ENCODE measurements at regions not wholly inside any gene's neighbourhood (a gene's known extent, or its start where the extent isn't known, plus 50 kb on each side); places are given as distances from the start of the nearest gene placed in this dataset.

DNA sequence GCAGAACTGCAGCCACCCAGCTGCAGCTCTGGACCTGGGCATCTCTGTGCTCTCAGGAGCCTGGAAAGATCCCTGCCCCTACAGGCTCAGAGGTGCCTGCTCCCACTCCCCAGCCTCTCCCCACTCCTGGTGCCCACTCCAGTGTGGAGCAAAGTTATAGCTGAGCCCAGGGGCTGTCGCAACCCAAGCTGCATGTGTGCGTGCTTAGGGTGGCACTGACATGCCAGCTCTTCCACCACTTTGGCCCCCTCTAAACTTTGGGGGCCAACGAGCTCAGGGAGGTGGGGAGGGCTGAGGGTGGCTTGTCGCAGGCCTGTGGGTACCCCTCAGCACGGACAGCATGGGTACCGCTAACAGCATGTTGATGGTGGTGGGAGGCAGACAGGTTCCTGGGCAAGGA is 126.3 kb upstream of the FHL2 start:
- H3K36me3 Mint-ChIP-seq (ENCODE audit: low read depth) = no peaks in the 10 kb centered on the region
- CTCF ChIA-PET = interaction anchor here (0.8 to 1.3 kb wide), 3 partner anchors 131 to 237 kb away, joined by 3 to 4 read pairs (median 3); no protein-coding TSS in a partner anchor
- H3K4me1 Mint-ChIP-seq (ENCODE audit: low read depth) = no peaks in the 10 kb centered on the region
- H3K4me3 Mint-ChIP-seq = no peak overlapping the region
- H3K9me3 Mint-ChIP-seq = no peaks in the 10 kb centered on the region
- no peaks in the 10 kb centered on the region for H3K27me3 Mint-ChIP-seq (ENCODE audit: low read depth)
- no peak for DNase-seq
- no peak overlapping the region for H3K27ac Mint-ChIP-seq
- intact Hi-C loops (cut with micrococcal nuclease) = no loop called here

DNA sequence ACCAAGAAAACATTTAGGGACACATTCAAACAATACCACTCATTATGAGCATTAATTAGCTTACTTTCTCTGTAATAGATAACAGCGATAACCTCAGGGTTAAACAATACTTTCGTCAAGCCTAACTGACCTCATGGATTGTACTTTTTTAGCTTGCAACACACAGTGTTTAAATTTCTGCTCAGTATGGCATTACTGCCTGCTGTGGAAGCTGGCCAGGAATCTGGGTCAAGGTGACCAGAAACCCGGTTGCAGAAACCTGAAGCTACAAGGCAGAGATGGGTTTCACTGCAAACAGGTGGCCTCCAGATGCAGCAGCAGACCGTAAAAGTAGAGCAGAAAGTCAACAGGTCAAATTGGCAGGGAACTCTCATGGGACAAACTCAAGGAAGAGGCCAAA is 123.8 kb upstream of the FHL2 start:
- no peaks in the 10 kb centered on the region for H3K9me3 Mint-ChIP-seq
- no peaks in the 10 kb centered on the region for H3K36me3 Mint-ChIP-seq (ENCODE audit: low read depth)
- intact Hi-C loops (cut with micrococcal nuclease) = no loop called here
- no peak for DNase-seq
- no peaks in the 10 kb centered on the region for H3K27me3 Mint-ChIP-seq (ENCODE audit: low read depth)
- no peak overlapping the region for H3K4me3 Mint-ChIP-seq
- H3K27ac Mint-ChIP-seq = no peak overlapping the region
- CTCF ChIA-PET = interaction anchor here (0.6 to 3.8 kb wide), 6 partner anchors 13 to 1500 kb away, joined by 3 to 46 read pairs (median 4); no protein-coding TSS in a partner anchor
- no peaks in the 10 kb centered on the region for H3K4me1 Mint-ChIP-seq (ENCODE audit: low read depth)

DNA sequence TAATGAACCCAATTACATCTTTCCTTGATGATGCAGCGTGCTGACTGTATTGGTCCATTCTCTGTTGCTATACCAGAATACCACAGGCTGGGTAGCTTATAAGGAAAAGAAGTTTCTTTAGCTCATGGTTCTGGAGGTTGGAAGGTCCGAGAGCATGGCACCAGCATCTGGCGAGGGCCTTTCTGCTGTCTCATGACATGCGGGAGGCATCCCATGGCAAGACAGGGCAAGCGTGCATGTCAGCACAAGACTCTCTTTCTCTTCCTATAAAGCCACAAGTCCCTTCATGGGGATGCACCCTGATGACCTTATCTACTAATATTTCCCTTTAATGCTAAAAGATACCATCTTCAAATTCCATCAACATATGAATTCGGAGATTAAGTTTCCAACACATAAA is 122.8 kb upstream of the FHL2 start:
- no peaks in the 10 kb centered on the region for H3K9me3 Mint-ChIP-seq
- H3K27me3 Mint-ChIP-seq (ENCODE audit: low read depth) = no peaks in the 10 kb centered on the region
- intact Hi-C loops (cut with micrococcal nuclease) = loop anchor here (1.0 to 2.0 kb wide), 4 partner anchors 23 to 235 kb away; no protein-coding TSS in a partner anchor
- H3K4me3 Mint-ChIP-seq = no peak overlapping the region
- no peaks in the 10 kb centered on the region for H3K36me3 Mint-ChIP-seq (ENCODE audit: low read depth)
- DNase-seq = no peak
- CTCF ChIA-PET = interaction anchor here (0.6 to 3.8 kb wide), 19 partner anchors 17 to 406 kb away, joined by 3 to 46 read pairs (median 4); no protein-coding TSS in a partner anchor
- no peak overlapping the region for H3K27ac Mint-ChIP-seq
- no peaks in the 10 kb centered on the region for H3K4me1 Mint-ChIP-seq (ENCODE audit: low read depth)

DNA sequence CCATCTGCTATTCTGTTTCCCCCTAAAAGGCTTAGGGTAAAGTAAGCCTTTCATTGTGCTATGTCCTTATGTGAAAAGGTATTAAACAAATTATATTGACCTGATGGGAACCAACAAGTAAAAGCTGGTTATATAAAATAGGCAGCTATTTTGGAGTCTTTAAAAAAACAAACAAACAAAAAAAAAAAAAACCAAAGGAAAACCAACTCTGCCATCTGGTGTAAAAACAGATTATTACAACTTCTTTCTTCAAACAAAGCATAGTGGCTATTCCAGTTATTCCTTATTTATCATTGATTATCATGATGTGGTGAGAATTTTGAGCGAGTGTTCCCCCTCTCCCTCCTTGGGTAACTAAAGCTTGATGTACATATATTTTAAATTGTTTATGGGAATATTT is 122.3 kb upstream of the FHL2 start:
- no peaks in the 10 kb centered on the region for H3K36me3 Mint-ChIP-seq (ENCODE audit: low read depth)
- no peaks in the 10 kb centered on the region for H3K4me1 Mint-ChIP-seq (ENCODE audit: low read depth)
- no peaks in the 10 kb centered on the region for H3K9me3 Mint-ChIP-seq
- H3K27me3 Mint-ChIP-seq (ENCODE audit: low read depth) = no peaks in the 10 kb centered on the region
- no peak overlapping the region for H3K4me3 Mint-ChIP-seq
- DNase-seq = no peak
- CTCF ChIA-PET = interaction anchor here (0.5 to 3.8 kb wide), 21 partner anchors 11 to 406 kb away, joined by 3 to 46 read pairs (median 4); no protein-coding TSS in a partner anchor
- H3K27ac Mint-ChIP-seq = no peak overlapping the region
- intact Hi-C loops (cut with micrococcal nuclease) = loop anchor here (1.0 to 2.0 kb wide), 4 partner anchors 24 to 234 kb away; no protein-coding TSS in a partner anchor

DNA sequence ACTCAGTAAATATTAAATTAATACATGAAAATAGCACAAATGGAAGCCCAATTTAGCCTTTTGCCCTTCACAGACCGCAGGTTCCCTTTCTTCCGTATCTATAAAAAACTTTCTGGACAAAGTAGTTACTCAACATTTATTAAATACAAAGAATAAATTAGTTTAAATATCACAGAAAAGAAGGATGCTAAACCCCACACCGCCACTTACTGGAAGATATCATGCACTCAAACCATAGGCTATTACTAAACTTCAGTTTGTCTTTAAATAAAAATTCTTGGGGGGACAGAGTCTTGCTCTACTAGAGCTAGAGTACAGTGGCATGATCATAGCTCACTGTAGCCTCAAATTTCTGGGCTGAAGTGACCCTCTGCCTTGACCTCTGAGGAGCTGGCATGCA is 120.7 kb upstream of the FHL2 start:
- no peak for DNase-seq
- CTCF ChIA-PET = interaction anchor here (0.9 to 2.1 kb wide), 5 partner anchors 148 to 231 kb away, joined by 4 to 9 read pairs (median 5); no protein-coding TSS in a partner anchor
- Mint-ChIP-seq H3K9me3 (no peaks in the 10 kb centered on the region), H3K36me3 (ENCODE audit: low read depth) (no peaks in the 10 kb centered on the region), H3K4me3 (no peak overlapping the region), H3K27me3 (ENCODE audit: low read depth) (no peaks in the 10 kb centered on the region), H3K4me1 (ENCODE audit: low read depth) (no peaks in the 10 kb centered on the region), H3K27ac (no peak overlapping the region)
- intact Hi-C loops (cut with micrococcal nuclease) = loop anchor here (10.0 kb wide), 1 partner anchor 405 kb away; no protein-coding TSS in a partner anchor

- no peaks in the 10 kb centered on the region for H3K4me1 Mint-ChIP-seq (ENCODE audit: low read depth)
- intact Hi-C loops (cut with micrococcal nuclease) = loop anchor here (10.0 kb wide), 1 partner anchor 404 kb away; no protein-coding TSS in a partner anchor
- H3K4me3 Mint-ChIP-seq = no peak overlapping the region
- DNase-seq = no peak
- H3K36me3 Mint-ChIP-seq (ENCODE audit: low read depth) = no peaks in the 10 kb centered on the region
- H3K27ac Mint-ChIP-seq = no peak overlapping the region
- H3K9me3 Mint-ChIP-seq = no peaks in the 10 kb centered on the region
- no peaks in the 10 kb centered on the region for H3K27me3 Mint-ChIP-seq (ENCODE audit: low read depth)
- CTCF ChIA-PET = interaction anchor here (1.2 to 2.1 kb wide), 4 partner anchors 148 to 173 kb away, joined by 5 to 9 read pairs (median 6); no protein-coding TSS in a partner anchor
Measured at GRCh38 chr2:105518897-105519296, 120.0 kb upstream of the FHL2 start.

DNA sequence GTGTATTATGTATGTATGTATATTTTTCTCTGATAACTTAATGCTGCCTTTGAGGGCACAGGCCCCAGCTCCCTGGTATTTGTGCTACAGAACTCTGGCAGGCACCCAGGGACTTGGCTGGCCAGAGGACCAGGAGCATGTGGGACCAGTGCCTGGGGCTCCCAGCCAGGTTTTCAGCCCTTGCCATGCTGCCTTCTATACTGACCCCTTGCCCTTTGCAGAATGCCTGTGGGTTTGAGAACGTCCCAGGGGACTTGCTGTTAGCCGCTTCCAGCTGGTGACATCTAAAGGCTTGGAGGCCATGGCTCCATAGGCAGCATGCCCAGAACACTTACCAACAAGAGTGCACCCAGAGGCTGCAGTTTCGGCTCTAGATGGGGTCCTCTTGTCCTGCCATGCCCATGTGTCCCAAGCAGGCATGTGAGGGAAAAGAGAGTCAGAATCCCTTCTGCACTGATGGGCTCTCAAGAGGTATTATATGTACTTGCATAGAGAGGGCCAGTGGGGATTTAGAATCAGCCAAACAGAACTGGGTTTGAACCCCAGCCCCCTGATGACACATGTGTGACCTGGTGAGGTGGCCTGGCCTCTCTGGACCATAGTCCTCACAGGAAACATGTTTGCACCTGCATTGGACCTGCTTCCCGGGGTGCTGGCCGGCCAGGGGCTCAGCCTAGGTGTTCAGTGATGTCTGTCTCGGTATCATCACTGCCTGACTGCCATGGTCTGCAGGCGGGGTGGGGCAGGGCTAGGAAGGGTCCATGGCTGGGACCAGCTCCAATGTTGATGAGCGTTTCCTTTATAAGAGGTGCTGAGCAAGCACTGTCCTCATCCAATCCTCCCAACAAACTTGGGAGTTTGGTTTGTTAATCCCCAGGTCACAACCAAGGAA is 119.2 kb upstream of the FHL2 start:
- H3K27ac Mint-ChIP-seq = no peak overlapping the region
- H3K4me1 Mint-ChIP-seq (ENCODE audit: low read depth) = no peaks in the 10 kb centered on the region
- DNase-seq = no peak
- intact Hi-C loops (cut with micrococcal nuclease) = loop anchor here (10.0 kb wide), 1 partner anchor 403 kb away; no protein-coding TSS in a partner anchor
- H3K27me3 Mint-ChIP-seq (ENCODE audit: low read depth) = no peaks in the 10 kb centered on the region
- CTCF ChIA-PET = interaction anchor here (1.2 to 2.1 kb wide), 4 partner anchors 147 to 172 kb away, joined by 5 to 9 read pairs (median 6); no protein-coding TSS in a partner anchor
- H3K36me3 Mint-ChIP-seq (ENCODE audit: low read depth) = no peaks in the 10 kb centered on the region
- H3K4me3 Mint-ChIP-seq = no peak overlapping the region
- H3K9me3 Mint-ChIP-seq = no peaks in the 10 kb centered on the region

GRCh38 chr2:105515581-105516415 is 116.9 kb upstream of the FHL2 start:
- no peak for DNase-seq
- intact Hi-C loops (cut with micrococcal nuclease) = loop anchor here (10.0 kb wide), 1 partner anchor 401 kb away; no protein-coding TSS in a partner anchor
- H3K27ac Mint-ChIP-seq = no peak overlapping the region

DNA sequence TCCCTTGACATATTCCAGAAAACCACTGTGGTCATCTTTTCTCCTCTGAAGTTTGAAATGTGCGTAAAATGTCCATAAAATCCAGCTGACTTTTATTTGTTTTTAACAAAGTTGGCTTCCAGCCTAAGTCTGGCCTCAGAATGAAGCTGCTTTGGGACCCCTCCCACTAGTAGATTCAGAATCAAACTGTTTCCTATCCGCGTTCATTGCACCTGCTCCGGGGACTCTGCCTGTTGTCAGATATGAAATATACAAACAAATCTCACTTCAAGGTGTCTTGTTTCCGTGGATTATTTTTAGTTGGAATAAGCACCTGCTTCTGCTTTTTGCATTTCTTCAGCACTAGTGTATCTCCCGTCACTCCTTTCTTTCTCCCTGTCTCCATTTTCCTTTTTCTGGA is 115.7 kb upstream of the FHL2 start:
- Mint-ChIP-seq H3K4me1 (ENCODE audit: low read depth) (no peaks in the 10 kb centered on the region), H3K9me3 (no peaks in the 10 kb centered on the region), H3K27me3 (ENCODE audit: low read depth) (peaks cover 2% of the 10 kb centered on the region), H3K36me3 (ENCODE audit: low read depth) (no peaks in the 10 kb centered on the region), H3K27ac (no peak overlapping the region), H3K4me3 (no peak overlapping the region)
- no peak for DNase-seq
- intact Hi-C loops (cut with micrococcal nuclease) = loop anchor here (10.0 kb wide), 1 partner anchor 400 kb away; no protein-coding TSS in a partner anchor
- CTCF ChIA-PET = interaction anchor here (1.7 kb wide), 1 partner anchor 146 kb away, joined by 5 read pairs; no protein-coding TSS in a partner anchor

More at GRCh38 chr2:105515581-105516415, 116.9 kb upstream of the FHL2 start:
- no peaks in the 10 kb centered on the region for H3K4me1 Mint-ChIP-seq (ENCODE audit: low read depth)
- no peaks in the 10 kb centered on the region for H3K9me3 Mint-ChIP-seq
- H3K36me3 Mint-ChIP-seq (ENCODE audit: low read depth) = no peaks in the 10 kb centered on the region
- CTCF ChIA-PET = interaction anchor here (0.5 to 1.7 kb wide), 3 partner anchors 132 to 249 kb away, joined by 3 to 5 read pairs (median 3); no protein-coding TSS in a partner anchor
- no peak overlapping the region for H3K4me3 Mint-ChIP-seq
- no peaks in the 10 kb centered on the region for H3K27me3 Mint-ChIP-seq (ENCODE audit: low read depth)

GRCh38 chr2:105510761-105511528 is 112.1 kb upstream of the FHL2 start:
- H3K36me3 Mint-ChIP-seq (ENCODE audit: low read depth) = no peaks in the 10 kb centered on the region
- no peak for DNase-seq
- H3K4me1 Mint-ChIP-seq (ENCODE audit: low read depth) = no peaks in the 10 kb centered on the region
- intact Hi-C loops (cut with micrococcal nuclease) = loop anchor here (10.0 kb wide), 1 partner anchor 396 kb away; no protein-coding TSS in a partner anchor
- CTCF ChIA-PET = no interaction called here
- H3K4me3 Mint-ChIP-seq = no peak overlapping the region
- no peak overlapping the region for H3K27ac Mint-ChIP-seq
- H3K9me3 Mint-ChIP-seq = no peaks in the 10 kb centered on the region
- H3K27me3 Mint-ChIP-seq (ENCODE audit: low read depth) = peaks cover 2% of the 10 kb centered on the region

Measured in activated naive CD4-positive, alpha-beta T cell treated with anti-CD3 and anti-CD28 coated beads for 36 hours (primary cell).